ENCODE measurements at regions not wholly inside any gene's neighbourhood (a gene's known extent, or its start where the extent isn't known, plus 50 kb on each side); places are given as distances from the start of the nearest gene placed in this dataset.

GRCh38 chr4:189765736-189766135 is 174.9 kb upstream of the FRG1 start:
- 78% methylated on average over 6 of the region's 6 CpGs for whole genome bisulfite sequencing
- no peaks in the 10 kb centered on the region for H3K4me1 ChIP-seq (ENCODE audit: insufficient read depth, low read length)
- no peak overlapping the region for H3K27ac ChIP-seq (ENCODE audit: low read depth, low read length)
- no peaks in the 10 kb centered on the region for H3K27me3 ChIP-seq (ENCODE audit: insufficient read depth, low read length)
- no peak overlapping the region for H3K9ac ChIP-seq (ENCODE audit: low read depth, low read length)
- no peak overlapping the region for H3K4me3 ChIP-seq (ENCODE audit: low read length)
- H3K9me3 ChIP-seq (ENCODE audit: insufficient read depth, low read depth, low read length), result no peaks in the 10 kb centered on the region
- H3K36me3 ChIP-seq (ENCODE audit: insufficient read depth, low read length), result no peaks in the 10 kb centered on the region

DNA sequence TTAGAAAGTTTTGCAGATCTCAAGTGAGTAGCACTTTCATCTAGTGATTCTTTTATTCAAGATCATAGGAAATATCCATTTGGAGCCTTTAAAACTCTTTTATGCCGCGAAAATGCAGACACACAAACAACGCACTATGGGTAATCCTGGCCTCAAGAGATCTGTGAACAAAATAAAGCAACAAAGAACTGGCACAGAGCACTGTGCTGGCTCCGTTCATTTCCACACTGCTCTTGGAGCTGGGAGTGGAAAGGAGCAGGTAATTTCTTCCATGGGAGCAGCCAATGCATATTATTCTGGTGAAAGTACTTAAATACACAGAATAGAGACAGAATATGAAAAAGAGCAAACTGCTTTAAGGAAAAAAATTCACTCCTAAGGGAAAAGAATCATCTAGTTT is 172.7 kb upstream of the FRG1 start:
- Histone ChIP-seq H3K4me1 (ENCODE audit: insufficient read depth, low read length) (no peaks in the 10 kb centered on the region), H3K27ac (ENCODE audit: low read depth, low read length) (no peak overlapping the region), H3K4me3 (ENCODE audit: low read length) (no peak overlapping the region), H3K9ac (ENCODE audit: low read depth, low read length) (no peak overlapping the region), H3K27me3 (ENCODE audit: insufficient read depth, low read length) (no peaks in the 10 kb centered on the region), H3K36me3 (ENCODE audit: insufficient read depth, low read length) (no peaks in the 10 kb centered on the region), H3K9me3 (ENCODE audit: insufficient read depth, low read depth, low read length) (no peaks in the 10 kb centered on the region)
- 90% methylated on average over 4 of the region's 4 CpGs for WGBS

- Histone ChIP-seq H3K4me1 (ENCODE audit: insufficient read depth, low read length) (no peaks in the 10 kb centered on the region), H3K27me3 (ENCODE audit: insufficient read depth, low read length) (no peaks in the 10 kb centered on the region), H3K27ac (ENCODE audit: low read depth, low read length) (no peak overlapping the region), H3K9me3 (ENCODE audit: insufficient read depth, low read depth, low read length) (no peaks in the 10 kb centered on the region), H3K9ac (ENCODE audit: low read depth, low read length) (no peak overlapping the region), H3K4me3 (ENCODE audit: low read length) (no peak overlapping the region), H3K36me3 (ENCODE audit: insufficient read depth, low read length) (no peaks in the 10 kb centered on the region)
- WGBS, result 91% methylated on average over 9 of the region's 9 CpGs
Measured at GRCh38 chr4:189769131-189769530, 171.5 kb upstream of the FRG1 start.

DNA sequence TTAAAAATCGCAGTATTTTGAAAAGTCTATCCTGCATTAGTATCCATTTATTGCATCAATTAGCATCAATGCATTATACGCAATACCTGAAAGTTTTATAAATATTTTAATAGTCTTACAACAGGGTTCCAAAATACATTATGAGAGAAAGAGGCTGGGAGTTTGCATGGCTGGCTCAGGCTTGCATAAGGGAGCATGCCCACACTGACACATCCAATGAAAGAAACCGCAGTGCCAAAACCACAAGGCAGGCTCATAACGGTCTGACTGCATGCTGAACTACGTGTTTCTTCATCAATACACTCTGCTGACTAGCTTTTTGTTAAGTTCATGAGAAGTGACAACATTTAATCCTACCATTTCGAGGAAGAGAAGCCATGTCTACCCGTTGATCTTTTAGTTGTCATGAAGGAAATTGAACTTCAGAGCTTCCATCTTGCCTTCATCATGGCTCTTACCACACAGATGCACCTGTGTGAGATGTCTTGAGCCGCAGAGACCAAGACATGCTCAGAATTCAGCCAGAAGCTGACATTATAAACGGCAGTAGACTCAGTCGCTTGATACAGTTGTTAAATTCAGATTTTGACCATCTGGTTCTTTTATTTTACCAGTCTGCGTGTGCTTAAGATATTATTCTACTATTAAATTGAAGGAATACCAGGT is 168.8 kb upstream of the FRG1 start:
- H3K27ac ChIP-seq (ENCODE audit: low read depth, low read length), result no peak overlapping the region
- H3K9me3 ChIP-seq (ENCODE audit: insufficient read depth, low read depth, low read length), result no peaks in the 10 kb centered on the region
- 94% methylated on average over 9 of the region's 11 CpGs for WGBS
- H3K9ac ChIP-seq (ENCODE audit: low read depth, low read length), result no peak overlapping the region
- no peak overlapping the region for H3K4me3 ChIP-seq (ENCODE audit: low read length)
- H3K27me3 ChIP-seq (ENCODE audit: insufficient read depth, low read length), result no peaks in the 10 kb centered on the region
- no peaks in the 10 kb centered on the region for H3K4me1 ChIP-seq (ENCODE audit: insufficient read depth, low read length)
- no peaks in the 10 kb centered on the region for H3K36me3 ChIP-seq (ENCODE audit: insufficient read depth, low read length)

DNA sequence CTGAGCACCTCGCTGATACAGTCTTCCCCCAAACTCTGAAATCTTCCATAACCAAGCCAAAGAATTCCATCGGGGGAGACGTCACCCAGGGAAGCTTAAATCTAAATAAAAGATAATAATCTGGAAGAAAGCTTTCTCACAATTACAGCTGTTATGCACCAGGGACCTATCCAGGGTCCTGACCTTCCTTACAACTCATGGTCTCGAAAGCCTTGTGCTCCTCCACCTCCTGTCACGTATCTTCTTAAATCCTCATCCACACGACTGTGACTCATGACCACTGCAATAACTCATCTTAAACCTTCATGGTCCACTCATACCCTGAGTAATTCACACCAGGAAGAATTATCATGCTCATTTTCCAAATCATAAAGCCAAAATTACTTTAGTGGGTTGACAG is 166.8 kb upstream of the FRG1 start:
- Histone ChIP-seq H3K36me3 (ENCODE audit: insufficient read depth, low read length) (no peaks in the 10 kb centered on the region), H3K27me3 (ENCODE audit: insufficient read depth, low read length) (no peaks in the 10 kb centered on the region), H3K9me3 (ENCODE audit: insufficient read depth, low read depth, low read length) (no peaks in the 10 kb centered on the region), H3K4me1 (ENCODE audit: insufficient read depth, low read length) (no peaks in the 10 kb centered on the region), H3K4me3 (ENCODE audit: low read length) (no peak overlapping the region), H3K27ac (ENCODE audit: low read depth, low read length) (no peak overlapping the region), H3K9ac (ENCODE audit: low read depth, low read length) (no peak overlapping the region)
- WGBS, result 73% methylated on average over 4 of the region's 6 CpGs

GRCh38 chr4:189779281-189779980 is 161.2 kb upstream of the FRG1 start:
- no peak overlapping the region for H3K4me3 ChIP-seq (ENCODE audit: low read length)
- peaks cover under 1% of the 10 kb centered on the region; the same call in 1 of the 2 replicates for H3K4me1 ChIP-seq (ENCODE audit: insufficient read depth, low read length)
- no peaks in the 10 kb centered on the region for H3K36me3 ChIP-seq (ENCODE audit: insufficient read depth, low read length)
- no peaks in the 10 kb centered on the region for H3K27me3 ChIP-seq (ENCODE audit: insufficient read depth, low read length)
- no peak overlapping the region for H3K9ac ChIP-seq (ENCODE audit: low read depth, low read length)
- no peaks in the 10 kb centered on the region for H3K9me3 ChIP-seq (ENCODE audit: insufficient read depth, low read depth, low read length)
- 94% methylated on average over 5 of the region's 7 CpGs for WGBS
- no peak overlapping the region for H3K27ac ChIP-seq (ENCODE audit: low read depth, low read length)

DNA sequence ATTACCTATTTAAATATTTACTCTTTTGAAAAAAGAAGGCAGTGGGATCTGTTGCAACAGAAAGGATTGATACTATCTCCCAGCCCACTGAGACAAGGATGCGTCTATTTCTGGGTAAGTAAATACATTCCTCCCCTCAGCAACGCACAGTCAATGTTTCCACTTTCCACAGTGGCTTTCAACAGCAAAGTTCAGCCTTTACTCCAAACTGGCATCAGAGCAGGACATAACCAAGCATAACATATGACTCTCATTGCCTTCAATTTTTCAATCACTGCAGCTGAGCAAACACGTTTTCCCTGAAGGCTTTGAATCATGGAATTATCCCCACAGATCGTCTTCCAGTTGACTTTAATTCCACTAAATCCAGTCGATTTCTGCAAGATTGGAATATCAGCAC is 160.3 kb upstream of the FRG1 start:
- no peak overlapping the region for H3K27ac ChIP-seq (ENCODE audit: low read depth, low read length)
- H3K4me1 ChIP-seq (ENCODE audit: insufficient read depth, low read length), result peaks cover 8% of the 10 kb centered on the region
- H3K9me3 ChIP-seq (ENCODE audit: insufficient read depth, low read depth, low read length), result no peaks in the 10 kb centered on the region
- no peaks in the 10 kb centered on the region for H3K27me3 ChIP-seq (ENCODE audit: insufficient read depth, low read length)
- no peak overlapping the region for H3K9ac ChIP-seq (ENCODE audit: low read depth, low read length)
- no peaks in the 10 kb centered on the region for H3K36me3 ChIP-seq (ENCODE audit: insufficient read depth, low read length)
- no peak overlapping the region for H3K4me3 ChIP-seq (ENCODE audit: low read length)
- 90% methylated on average over 5 of the region's 5 CpGs for WGBS

DNA sequence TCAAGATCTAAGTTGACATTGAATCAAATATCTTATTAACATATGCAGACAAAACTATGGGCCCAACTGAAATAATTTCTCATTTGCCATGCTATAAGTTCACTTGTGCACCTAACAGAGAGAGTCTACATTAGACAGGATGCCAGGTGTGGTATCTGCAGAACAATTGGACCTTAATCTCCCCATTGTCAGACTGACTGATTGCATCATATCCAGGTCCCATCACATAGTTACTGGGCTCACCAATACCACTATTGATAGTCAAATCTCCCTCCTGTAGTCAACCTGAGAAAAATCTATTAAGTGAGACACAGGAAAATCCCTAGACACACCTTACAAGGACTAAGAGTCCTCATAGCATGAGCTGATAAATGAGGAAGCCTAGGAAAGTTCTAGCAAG is 156.0 kb upstream of the FRG1 start:
- no peak overlapping the region for H3K9ac ChIP-seq (ENCODE audit: low read depth, low read length)
- H3K27ac ChIP-seq (ENCODE audit: low read depth, low read length), result no peak overlapping the region
- no peaks in the 10 kb centered on the region for H3K9me3 ChIP-seq (ENCODE audit: insufficient read depth, low read depth, low read length)
- peaks cover 8% of the 10 kb centered on the region for H3K4me1 ChIP-seq (ENCODE audit: insufficient read depth, low read length)
- H3K4me3 ChIP-seq (ENCODE audit: low read length), result no peak overlapping the region
- H3K36me3 ChIP-seq (ENCODE audit: insufficient read depth, low read length), result no peaks in the 10 kb centered on the region
- no peaks in the 10 kb centered on the region for H3K27me3 ChIP-seq (ENCODE audit: insufficient read depth, low read length)

GRCh38 chr4:189785257-189785656 is 155.4 kb upstream of the FRG1 start:
- peaks cover 8% of the 10 kb centered on the region for H3K4me1 ChIP-seq (ENCODE audit: insufficient read depth, low read length)
- H3K36me3 ChIP-seq (ENCODE audit: insufficient read depth, low read length), result no peaks in the 10 kb centered on the region
- H3K27me3 ChIP-seq (ENCODE audit: insufficient read depth, low read length), result no peaks in the 10 kb centered on the region
- no peak overlapping the region for H3K9ac ChIP-seq (ENCODE audit: low read depth, low read length)
- WGBS, result 70% methylated on average over 5 of the region's 5 CpGs
- no peak overlapping the region for H3K27ac ChIP-seq (ENCODE audit: low read depth, low read length)
- no peaks in the 10 kb centered on the region for H3K9me3 ChIP-seq (ENCODE audit: insufficient read depth, low read depth, low read length)
- no peak overlapping the region for H3K4me3 ChIP-seq (ENCODE audit: low read length)

GRCh38 chr4:189786447-189786846 is 154.2 kb upstream of the FRG1 start:
- Histone ChIP-seq H3K36me3 (ENCODE audit: insufficient read depth, low read length) (no peaks in the 10 kb centered on the region), H3K9ac (ENCODE audit: low read depth, low read length) (no peak overlapping the region), H3K9me3 (ENCODE audit: insufficient read depth, low read depth, low read length) (no peaks in the 10 kb centered on the region), H3K27me3 (ENCODE audit: insufficient read depth, low read length) (no peaks in the 10 kb centered on the region), H3K4me3 (ENCODE audit: low read length) (no peak overlapping the region), H3K4me1 (ENCODE audit: insufficient read depth, low read length) (peaks cover 8% of the 10 kb centered on the region), H3K27ac (ENCODE audit: low read depth, low read length) (no peak overlapping the region)
- 79% methylated on average over 5 of the region's 5 CpGs for WGBS

- Histone ChIP-seq H3K27ac (ENCODE audit: low read depth, low read length) (no peak overlapping the region), H3K4me3 (ENCODE audit: low read length) (no peak overlapping the region), H3K9me3 (ENCODE audit: insufficient read depth, low read depth, low read length) (no peaks in the 10 kb centered on the region), H3K9ac (ENCODE audit: low read depth, low read length) (no peak overlapping the region), H3K36me3 (ENCODE audit: insufficient read depth, low read length) (no peaks in the 10 kb centered on the region), H3K4me1 (ENCODE audit: insufficient read depth, low read length) (peaks cover 8% of the 10 kb centered on the region), H3K27me3 (ENCODE audit: insufficient read depth, low read length) (no peaks in the 10 kb centered on the region)
- WGBS, result 93% methylated on average over 19 of the region's 19 CpGs
Measured at GRCh38 chr4:189787216-189788031, 153.2 kb upstream of the FRG1 start.

Data from HUES64 (cell line).